ENCODE measurements at regions not wholly inside any gene's neighbourhood (a gene's known extent, or its start where the extent isn't known, plus 50 kb on each side); places are given as distances from the start of the nearest gene placed in this dataset.
"Not testable (repeated sequence)": the region's sequence is repeated elsewhere in the genome, so short reads cannot be mapped to it uniquely, and the experiment has no call there.

DNA sequence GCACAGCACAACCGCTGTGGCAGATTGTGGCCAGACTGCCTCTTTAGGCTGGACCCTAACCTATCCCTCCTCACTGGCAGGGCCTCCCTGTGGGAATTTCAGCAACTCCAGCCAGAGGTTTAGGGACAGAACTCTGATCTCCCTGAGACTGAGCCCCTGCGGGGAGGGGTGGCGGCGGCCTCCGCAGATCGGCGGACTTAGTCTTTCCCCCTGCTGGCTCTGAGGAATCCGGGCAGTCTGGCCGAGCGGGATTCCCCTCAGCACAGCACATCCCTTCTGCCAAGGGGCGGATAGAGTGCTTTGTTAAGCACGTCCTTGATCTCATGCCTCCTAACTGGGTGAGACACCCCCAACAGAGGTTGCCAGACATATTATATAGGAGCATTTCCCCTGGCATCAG, 224.2 kb upstream of the NPY start:
- Mint-ChIP-seq H3K27me3 (peaks cover 10% of the 10 kb centered on the region), H3K4me1 (no peaks in the 10 kb centered on the region), H3K36me3 (ENCODE audit: low read depth) (no peaks in the 10 kb centered on the region), H3K27ac (no peak overlapping the region), H3K9me3 (ENCODE audit: low read depth) (no peaks in the 10 kb centered on the region), H3K4me3 (no peak overlapping the region)
- ChIA-PET POLR2A (no interaction called here), CTCF (interaction anchor here (0.6 kb wide), 1 partner anchor 246 kb away, joined by 4 read pairs; no protein-coding TSS in a partner anchor)
- no peak for DNase-seq
- intact Hi-C loops (cut with DNase I, micrococcal nuclease) = no loop called here
- no peak for ATAC-seq

- ChIA-PET POLR2A (no interaction called here), CTCF (interaction anchor here (0.7 kb wide), 1 partner anchor 9 kb away, joined by 3 read pairs; no protein-coding TSS in a partner anchor)
- Mint-ChIP-seq H3K4me3 (no peak overlapping the region), H3K36me3 (ENCODE audit: low read depth) (no peaks in the 10 kb centered on the region), H3K4me1 (no peaks in the 10 kb centered on the region), H3K9me3 (ENCODE audit: low read depth) (no peaks in the 10 kb centered on the region), H3K27me3 (no peaks in the 10 kb centered on the region), H3K27ac (no peak overlapping the region)
- ATAC-seq (no peak), DNase-seq (no peak)
- intact Hi-C loops (cut with DNase I, micrococcal nuclease) = no loop called here
Measured at GRCh38 chr7:24063721-24064120, 220.3 kb upstream of the NPY start.

- intact Hi-C loops (cut with DNase I, micrococcal nuclease) = no loop called here
- ATAC-seq = no peak
- Mint-ChIP-seq H3K9me3 (ENCODE audit: low read depth) (no peaks in the 10 kb centered on the region), H3K36me3 (ENCODE audit: low read depth) (no peaks in the 10 kb centered on the region), H3K4me3 (no peak overlapping the region), H3K27me3 (peaks cover 3% of the 10 kb centered on the region), H3K4me1 (peaks cover under 1% of the 10 kb centered on the region), H3K27ac (no peak overlapping the region)
- no peak for DNase-seq
- CTCF ChIA-PET = interaction anchor here (0.6 kb wide), 1 partner anchor 239 kb away, joined by 3 read pairs; no protein-coding TSS in a partner anchor
- POLR2A ChIA-PET = no interaction called here
Measured at GRCh38 chr7:24069751-24070150, 214.2 kb upstream of the NPY start.

- intact Hi-C loops (cut with DNase I, micrococcal nuclease) = no loop called here
- H3K27me3 Mint-ChIP-seq = peaks cover 11% of the 10 kb centered on the region
- no peaks in the 10 kb centered on the region for H3K9me3 Mint-ChIP-seq (ENCODE audit: low read depth)
- peaks cover 6% of the 10 kb centered on the region for H3K4me1 Mint-ChIP-seq
- no peak for ATAC-seq
- POLR2A ChIA-PET = no interaction called here
- no peak overlapping the region for H3K27ac Mint-ChIP-seq
- H3K4me3 Mint-ChIP-seq = no peak overlapping the region
- CTCF ChIA-PET = no interaction called here
- H3K36me3 Mint-ChIP-seq (ENCODE audit: low read depth) = no peaks in the 10 kb centered on the region
- no peak for DNase-seq
Measured at GRCh38 chr7:24073651-24074420, 210.2 kb upstream of the NPY start.

GRCh38 chr7:24075426-24075810, 208.6 kb upstream of the NPY start:
- ChIA-PET CTCF (no interaction called here), POLR2A (no interaction called here)
- DNase-seq (no peak), ATAC-seq (no peak)
- no peak overlapping the region for H3K27ac Mint-ChIP-seq
- H3K4me1 Mint-ChIP-seq = peaks cover 6% of the 10 kb centered on the region
- no peak overlapping the region for H3K4me3 Mint-ChIP-seq
- peaks cover 12% of the 10 kb centered on the region for H3K27me3 Mint-ChIP-seq
- intact Hi-C loops (cut with DNase I, micrococcal nuclease) = no loop called here
- no peaks in the 10 kb centered on the region for H3K9me3 Mint-ChIP-seq (ENCODE audit: low read depth)
- no peaks in the 10 kb centered on the region for H3K36me3 Mint-ChIP-seq (ENCODE audit: low read depth)

- no peak for ATAC-seq
- H3K4me3 Mint-ChIP-seq = no peak overlapping the region
- H3K36me3 Mint-ChIP-seq (ENCODE audit: low read depth) = no peaks in the 10 kb centered on the region
- no peaks in the 10 kb centered on the region for H3K4me1 Mint-ChIP-seq
- ChIA-PET CTCF (no interaction called here), POLR2A (no interaction called here)
- DNase-seq = no peak
- H3K9me3 Mint-ChIP-seq (ENCODE audit: low read depth) = peaks cover 10% of the 10 kb centered on the region
- intact Hi-C loops (cut with DNase I, micrococcal nuclease) = no loop called here
- H3K27me3 Mint-ChIP-seq = peaks cover 6% of the 10 kb centered on the region
- no peak overlapping the region for H3K27ac Mint-ChIP-seq
Measured at GRCh38 chr7:24082826-24083225, 201.2 kb upstream of the NPY start.

GRCh38 chr7:24102988-24103387, 181.0 kb upstream of the NPY start:
- Mint-ChIP-seq H3K27ac (no peak overlapping the region), H3K9me3 (ENCODE audit: low read depth) (peaks cover 12% of the 10 kb centered on the region), H3K27me3 (peaks cover 6% of the 10 kb centered on the region), H3K4me3 (no peak overlapping the region), H3K36me3 (ENCODE audit: low read depth) (no peaks in the 10 kb centered on the region), H3K4me1 (no peaks in the 10 kb centered on the region)
- ChIA-PET POLR2A (no interaction called here), CTCF (interaction anchor here (0.8 kb wide), 1 partner anchor 360 kb away, joined by 4 read pairs; no protein-coding TSS in a partner anchor)
- ATAC-seq (no peak), DNase-seq (no peak)
- intact Hi-C loops (cut with DNase I, micrococcal nuclease) = no loop called here

- Mint-ChIP-seq H3K27ac (no peak overlapping the region), H3K4me1 (no peaks in the 10 kb centered on the region), H3K9me3 (ENCODE audit: low read depth) (no peaks in the 10 kb centered on the region), H3K36me3 (ENCODE audit: low read depth) (no peaks in the 10 kb centered on the region), H3K4me3 (no peak overlapping the region), H3K27me3 (peaks cover 16% of the 10 kb centered on the region)
- no peak for ATAC-seq
- intact Hi-C loops (cut with DNase I, micrococcal nuclease) = no loop called here
- POLR2A ChIA-PET = no interaction called here
- CTCF ChIA-PET = no interaction called here
- no peak for DNase-seq
Measured at GRCh38 chr7:24108906-24109376, 175.0 kb upstream of the NPY start.

DNA sequence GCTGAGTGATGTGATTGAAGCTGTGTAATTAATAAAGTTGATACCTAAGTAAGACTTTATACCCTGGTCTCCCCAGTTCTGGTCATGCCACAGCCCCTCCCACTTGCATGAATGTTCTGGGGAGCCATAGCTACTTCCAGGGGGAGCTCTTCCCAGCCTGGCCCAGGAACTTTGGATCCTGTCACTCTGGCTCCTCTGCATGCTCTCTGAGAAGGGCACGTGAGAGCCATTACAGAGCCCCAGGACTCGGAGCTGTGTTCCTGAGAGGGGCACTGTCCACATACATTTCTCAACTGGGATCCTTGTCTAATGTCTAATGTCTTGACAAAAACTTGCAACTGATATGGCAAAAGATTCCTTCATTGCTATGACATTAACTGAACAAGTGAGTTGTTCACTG, 173.9 kb upstream of the NPY start:
- Mint-ChIP-seq H3K27me3 (peaks cover 16% of the 10 kb centered on the region), H3K36me3 (ENCODE audit: low read depth) (no peaks in the 10 kb centered on the region), H3K4me1 (no peaks in the 10 kb centered on the region), H3K4me3 (no peak overlapping the region), H3K9me3 (ENCODE audit: low read depth) (no peaks in the 10 kb centered on the region), H3K27ac (no peak overlapping the region)
- intact Hi-C loops (cut with DNase I, micrococcal nuclease) = no loop called here
- ATAC-seq (no peak), DNase-seq (no peak)
- POLR2A ChIA-PET = no interaction called here
- CTCF ChIA-PET = interaction anchor here (0.5 to 0.6 kb wide), 2 partner anchors 37 to 184 kb away, joined by 4 read pairs; no protein-coding TSS in a partner anchor

- no peak overlapping the region for H3K27ac Mint-ChIP-seq
- DNase-seq (no peak), ATAC-seq (no peak)
- H3K4me3 Mint-ChIP-seq = no peak overlapping the region
- intact Hi-C loops (cut with DNase I, micrococcal nuclease) = no loop called here
- CTCF ChIA-PET = no interaction called here
- no peaks in the 10 kb centered on the region for H3K36me3 Mint-ChIP-seq (ENCODE audit: low read depth)
- H3K9me3 Mint-ChIP-seq (ENCODE audit: low read depth) = no peaks in the 10 kb centered on the region
- POLR2A ChIA-PET = no interaction called here
- H3K4me1 Mint-ChIP-seq = no peaks in the 10 kb centered on the region
- H3K27me3 Mint-ChIP-seq = peaks cover 11% of the 10 kb centered on the region
Measured at GRCh38 chr7:24113506-24113905, 170.5 kb upstream of the NPY start.

GRCh38 chr7:24115661-24116060, 168.3 kb upstream of the NPY start:
- H3K27me3 Mint-ChIP-seq = peaks cover 14% of the 10 kb centered on the region
- no peak overlapping the region for H3K4me3 Mint-ChIP-seq
- POLR2A ChIA-PET = no interaction called here
- no peaks in the 10 kb centered on the region for H3K36me3 Mint-ChIP-seq (ENCODE audit: low read depth)
- H3K4me1 Mint-ChIP-seq = no peaks in the 10 kb centered on the region
- no peaks in the 10 kb centered on the region for H3K9me3 Mint-ChIP-seq (ENCODE audit: low read depth)
- intact Hi-C loops (cut with DNase I, micrococcal nuclease) = no loop called here
- CTCF ChIA-PET = no interaction called here
- ATAC-seq = no peak
- DNase-seq = no peak
- H3K27ac Mint-ChIP-seq = no peak overlapping the region

DNA sequence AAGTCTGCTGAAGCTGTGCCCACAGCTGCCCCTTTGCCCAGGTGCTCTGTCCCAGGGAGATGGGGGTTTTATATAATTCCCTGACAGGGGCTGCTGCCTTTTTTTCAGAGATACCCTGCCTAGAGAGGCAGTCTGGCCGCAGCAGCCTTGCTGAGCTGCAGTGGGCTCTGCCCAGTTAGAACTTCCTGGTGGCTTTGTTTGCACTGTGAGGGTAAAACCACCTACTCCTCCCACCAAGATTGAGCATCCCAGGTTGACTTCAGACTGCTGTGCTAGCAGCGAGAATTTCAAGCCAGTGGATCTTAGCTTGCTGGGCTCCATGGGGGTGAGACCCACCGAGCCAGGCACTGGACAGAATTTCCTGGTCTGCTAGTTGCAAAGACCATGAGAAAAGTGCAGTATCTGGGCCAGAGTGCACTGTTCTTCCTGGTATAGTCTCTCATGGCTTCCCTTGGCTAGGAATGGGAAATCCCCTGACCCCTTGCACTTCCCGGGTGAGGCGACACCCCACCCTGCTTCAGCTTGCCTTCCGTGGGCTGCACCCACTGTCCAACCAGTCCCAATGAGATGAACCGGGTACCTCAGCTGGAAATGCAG, 166.0 kb upstream of the NPY start:
- CTCF ChIA-PET; H3K36me3 Mint-ChIP-seq (ENCODE audit: low read depth); intact Hi-C loops (cut with DNase I, micrococcal nuclease); H3K27ac Mint-ChIP-seq; H3K9me3 Mint-ChIP-seq (ENCODE audit: low read depth); H3K4me3 Mint-ChIP-seq; POLR2A ChIA-PET; H3K4me1 Mint-ChIP-seq; DNase-seq; ATAC-seq: not testable (repeated sequence)
- H3K27me3 Mint-ChIP-seq = peaks cover 14% of the 10 kb centered on the region

Measured in activated CD4-positive, alpha-beta T cell treated with anti-CD3 and anti-CD28 coated beads for 36 hours (primary cell).